Astrocyte (in vitro differentiated cells and primary cell): ENCODE measurements at regions not wholly inside any gene's neighbourhood (a gene's known extent, or its start where the extent isn't known, plus 50 kb on each side); places are given as distances from the start of the nearest gene placed in this dataset.

Experiments
- CTCF ChIP-seq: IDR thresholded peaks from 2 replicates; pipeline ENCODE4 v1.5.1; 2011; ENCODE audit warnings: low read depth, mild to moderate bottlenecking, inconsistent platforms, low read length, moderate library complexity; ENCODE audit not compliant: insufficient read depth
- EZH2 ChIP-seq: IDR thresholded peaks from 2 replicates; pipeline ENCODE4 v1.6.1; 2012; ENCODE audit warnings: mild to moderate bottlenecking, low read length, inconsistent platforms; ENCODE audit not compliant: insufficient read depth

- no peak for TF ChIP-seq CTCF
- TF ChIP-seq EZH2 = no peak
Observed at GRCh38 chr4:129334136-129334535, 238.2 kb downstream of the C4orf33 start.
